GM12892 (cell line): ENCODE measurements at regions not wholly inside any gene's neighbourhood (a gene's known extent, or its start where the extent isn't known, plus 50 kb on each side); places are given as distances from the start of the nearest gene placed in this dataset.

Source experiments
- DNase-seq: peaks from one replicate; pipeline ENCODE4 v3.0.0; 2011; ENCODE audit not compliant: insufficient read length
- FAIRE-seq: peaks from 2 replicates; lab custom pipeline; 2011; peaks lifted over from hg19 to GRCh38; lab: Jason Lieb, UNC
- POLR2A ChIP-seq: IDR thresholded peaks from 2 replicates; pipeline ENCODE4 v1.6.1; 2011; ENCODE audit warnings: low read depth, low read length, control low read depth
- POLR2AphosphoS5 ChIP-seq: IDR thresholded peaks from 2 replicates; pipeline ENCODE4 v1.6.1; 2011; ENCODE audit warnings: low read depth, low read length, control low read depth
- TAF1 ChIP-seq: IDR thresholded peaks from 2 replicates; pipeline ENCODE4 v1.6.1; 2011; ENCODE audit warnings: low read depth, mild to moderate bottlenecking, control low read depth, low read length, borderline replicate concordance

GRCh38 chr5:57539281-57539701, 56.7 kb upstream of the ACTBL2 start:
- FAIRE-seq (no peak), DNase-seq (no peak)
- TF ChIP-seq POLR2A (no peak), POLR2AphosphoS5 (no peak), TAF1 (no peak)

- no peak for DNase-seq
- TF ChIP-seq TAF1: no peak
- no peak for TF ChIP-seq POLR2AphosphoS5
- TF ChIP-seq POLR2A: no peak
Measured at GRCh38 chr5:57538341-57538955, 55.8 kb upstream of the ACTBL2 start.

GRCh38 chr5:57537811-57538210, 55.2 kb upstream of the ACTBL2 start:
- DNase-seq (no peak), FAIRE-seq (peak; percentile 57)
- no peak for TF ChIP-seq TAF1
- no peak for TF ChIP-seq POLR2A
- no peak for TF ChIP-seq POLR2AphosphoS5

More at GRCh38 chr5:57538341-57538955, 55.8 kb upstream of the ACTBL2 start:
- peak; percentile 63 for FAIRE-seq

- DNase-seq (no peak), FAIRE-seq (no peak)
- TF ChIP-seq POLR2A: no peak
- TF ChIP-seq TAF1: no peak
- no peak for TF ChIP-seq POLR2AphosphoS5
Measured at GRCh38 chr5:57532513-57533497, 50.2 kb upstream of the ACTBL2 start.
